ENCODE measurements at regions not wholly inside any gene's neighbourhood (a gene's known extent, or its start where the extent isn't known, plus 50 kb on each side); places are given as distances from the start of the nearest gene placed in this dataset.

DNA sequence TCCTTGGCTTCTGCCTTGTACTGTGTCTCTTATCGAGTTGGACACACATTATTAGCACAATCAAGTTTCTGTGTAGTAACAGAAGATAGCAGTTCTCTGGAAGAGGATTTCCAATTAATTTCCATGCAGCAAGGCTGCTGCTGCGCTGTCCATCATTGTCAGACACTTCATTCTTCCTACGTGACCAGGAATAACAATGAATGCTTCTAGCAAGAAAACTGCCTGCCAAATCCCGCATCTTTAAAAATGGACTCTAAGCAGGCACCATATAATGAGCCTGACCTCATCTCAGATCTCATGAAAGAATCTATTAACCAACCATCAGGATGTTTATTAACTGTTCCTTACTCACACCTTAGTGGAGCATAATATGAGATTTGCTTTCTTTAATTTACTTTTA lies 1067.7 kb upstream of the FAM98A start:
- DNase-seq = no peak

DNA sequence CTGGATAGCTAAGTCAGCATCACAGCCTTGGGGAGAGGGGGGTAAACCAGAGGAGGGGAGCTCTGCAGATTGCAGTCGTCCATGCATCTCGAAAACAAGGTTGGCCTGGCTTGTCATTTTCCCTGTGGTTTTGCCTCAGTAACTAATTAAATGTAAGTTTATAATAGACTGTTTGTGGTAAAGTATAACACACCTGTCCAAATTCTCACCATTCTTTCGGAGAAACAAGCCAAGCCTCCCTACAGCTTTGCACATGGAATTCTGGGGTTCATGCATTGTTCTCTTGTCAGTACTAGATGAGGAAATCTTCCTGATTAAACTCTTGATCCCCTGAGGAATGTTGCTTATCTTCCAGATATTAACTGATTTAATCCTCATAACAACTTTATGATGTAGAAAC lies 1065.2 kb upstream of the FAM98A start:
- DNase-seq = no peak

DNA sequence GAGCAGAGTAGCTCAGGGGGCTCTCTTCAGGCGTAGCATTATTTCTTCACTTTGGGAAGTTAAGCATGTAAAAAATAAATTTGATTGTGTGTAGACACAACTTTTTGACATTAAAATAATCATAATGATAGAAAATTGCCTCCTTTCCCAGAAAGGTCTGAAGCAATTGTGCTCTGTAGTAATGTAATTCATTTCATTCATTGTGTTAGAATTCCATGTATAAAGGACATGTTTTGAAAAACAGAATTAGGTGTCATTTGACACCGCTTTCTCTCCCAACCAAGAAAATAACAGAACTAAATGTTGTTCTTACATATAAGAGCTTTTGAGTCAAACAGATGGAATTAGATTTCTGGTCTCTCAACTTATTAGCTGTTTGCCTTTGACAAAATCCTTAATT lies 1064.2 kb upstream of the FAM98A start:
- no peak for DNase-seq

DNA sequence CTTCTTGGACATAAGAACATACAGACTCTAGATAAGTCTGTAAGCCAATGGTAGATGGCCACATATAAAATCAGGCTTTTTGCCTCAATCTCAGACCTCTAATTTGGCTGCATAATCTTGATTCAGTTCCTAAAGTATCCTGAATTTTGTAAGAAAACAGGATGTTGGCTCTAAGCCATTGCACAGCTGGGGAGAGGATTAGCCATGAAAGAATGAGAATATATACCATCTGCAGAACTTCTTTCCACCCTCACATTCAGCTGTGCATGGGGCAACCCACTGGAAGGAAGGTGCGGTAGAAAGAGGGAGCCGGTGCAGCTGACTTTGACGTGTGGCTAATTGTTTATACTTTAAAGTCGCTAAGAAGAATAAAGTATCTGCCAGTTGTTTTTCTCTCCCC lies 1061.6 kb upstream of the FAM98A start:
- DNase-seq = no peak

- DNase-seq = no peak
These were observed 1057.5 kb upstream of the FAM98A start for GRCh38 chr2:34656632-34657031.

- no peak for DNase-seq
These were observed 1053.5 kb upstream of the FAM98A start for GRCh38 chr2:34652636-34653035.

GRCh38 chr2:34646901-34647300 lies 1047.8 kb upstream of the FAM98A start:
- DNase-seq = no peak

DNA sequence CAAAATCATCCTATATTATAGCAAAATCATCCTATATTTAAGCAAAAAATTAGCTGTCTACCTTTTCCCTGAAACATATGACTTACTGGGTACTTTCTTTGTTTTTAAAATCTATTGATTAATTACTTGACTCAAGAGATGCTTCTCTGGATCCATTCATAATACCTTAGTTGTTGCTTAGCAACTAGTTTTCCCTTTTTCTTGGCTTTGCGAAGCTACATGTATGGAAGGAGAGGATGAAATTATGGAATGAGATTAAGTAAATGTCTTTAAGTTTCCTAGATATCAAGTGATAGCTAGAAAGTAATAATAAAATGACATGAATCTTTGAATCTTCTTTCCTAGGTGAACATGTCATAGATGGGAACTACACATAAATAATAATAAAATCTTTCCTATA lies 1033.2 kb upstream of the FAM98A start:
- DNase-seq = no peak

DNA sequence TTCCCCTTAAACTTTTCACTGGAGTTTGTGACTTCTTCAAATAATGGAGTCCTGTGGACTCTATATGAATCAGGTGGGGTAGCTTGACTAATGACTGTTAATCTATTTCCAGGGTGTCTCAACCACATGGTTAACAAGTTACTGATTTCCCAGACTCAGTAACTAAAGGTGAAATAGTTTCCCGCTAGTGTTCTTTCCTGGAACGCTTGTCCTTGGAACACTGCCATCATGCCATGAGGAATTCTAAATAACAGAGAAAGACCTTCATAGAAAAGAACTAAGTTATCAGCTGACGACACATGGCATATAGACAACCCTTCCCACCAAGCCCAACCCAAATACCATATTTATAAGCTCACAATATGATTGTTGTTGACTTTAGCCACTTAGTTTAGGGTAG lies 1027.9 kb upstream of the FAM98A start:
- no peak for DNase-seq

DNA sequence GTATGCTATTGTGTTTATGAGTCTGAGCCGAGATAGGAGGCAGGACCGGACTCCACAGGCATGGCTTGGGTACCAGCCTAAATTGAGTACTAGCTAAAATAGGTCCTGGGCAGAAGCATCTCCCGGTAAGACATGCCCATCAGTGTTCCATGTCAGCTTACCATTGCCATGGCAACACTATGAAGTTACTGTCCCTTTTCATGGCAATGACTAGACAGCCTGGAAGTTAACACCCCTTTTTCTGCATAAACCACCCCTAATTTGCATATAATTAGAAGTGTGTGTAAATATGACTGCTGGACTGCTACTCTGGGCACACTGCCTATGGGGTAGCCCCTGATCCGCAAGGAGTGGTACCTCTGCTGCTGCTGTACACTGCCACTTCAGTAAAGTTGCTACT lies 1005.1 kb upstream of the FAM98A start:
- DNase-seq = no peak

GRCh38 chr2:34602262-34602661 lies 1003.2 kb upstream of the FAM98A start:
- DNase-seq = no peak

- no peak for DNase-seq
These were observed 1002.5 kb upstream of the FAM98A start for GRCh38 chr2:34601561-34601960.

GRCh38 chr2:34578641-34579040 lies 979.5 kb upstream of the FAM98A start:
- no peak for DNase-seq

DNA sequence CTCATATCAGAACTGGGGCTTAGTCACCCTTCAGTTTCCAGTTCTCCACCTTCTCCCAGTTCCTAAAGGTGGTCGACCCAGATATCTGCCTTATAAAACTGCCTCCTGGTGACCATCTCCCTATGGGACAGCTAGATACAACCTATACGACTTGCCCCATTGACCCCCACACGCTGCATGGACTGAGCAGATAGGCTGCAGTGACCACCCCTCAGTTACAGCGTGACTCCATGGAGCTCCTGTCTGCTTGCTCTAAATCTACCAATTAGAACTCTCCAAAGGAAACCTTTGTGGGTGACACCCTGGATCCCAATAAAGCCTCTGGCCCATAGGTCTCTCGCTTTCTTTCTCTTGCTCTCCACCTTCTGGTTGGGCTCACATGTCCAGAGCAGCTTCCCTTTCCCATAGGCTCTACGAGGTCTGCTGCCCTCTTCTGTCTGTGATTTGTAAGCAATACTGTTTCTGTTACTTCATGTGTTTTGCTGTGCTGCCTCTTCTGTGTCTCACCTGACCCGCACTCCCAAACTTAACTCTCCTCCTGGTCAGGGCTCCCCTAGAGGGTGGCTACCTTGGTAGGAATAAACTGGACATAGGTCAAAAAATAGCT lies 971.3 kb upstream of the FAM98A start:
- DNase-seq = no peak

DNA sequence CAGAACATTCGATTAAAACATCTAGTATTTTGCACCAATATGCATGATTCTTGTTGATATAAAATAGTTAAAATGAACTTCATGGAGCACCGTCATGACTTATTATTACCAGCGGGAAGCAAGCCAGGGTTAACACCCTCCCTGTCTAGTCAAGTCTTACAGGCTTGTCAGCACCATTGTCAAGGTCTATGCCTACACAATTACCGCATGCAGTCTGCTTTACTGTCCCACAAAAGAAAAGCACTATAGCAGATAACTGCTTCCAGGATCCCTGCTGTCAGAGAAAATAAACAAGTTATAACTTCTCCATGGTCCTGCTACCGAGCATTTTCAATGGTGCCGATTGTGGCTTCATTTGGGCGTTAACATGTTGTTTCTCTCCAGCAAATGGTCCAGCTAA lies 968.0 kb upstream of the FAM98A start:
- no peak for DNase-seq

- no peak for DNase-seq
These were observed 953.2 kb upstream of the FAM98A start for GRCh38 chr2:34552337-34552736.

- no peak for DNase-seq
These were observed 950.7 kb upstream of the FAM98A start for GRCh38 chr2:34549710-34550345.

- no peak for DNase-seq
These were observed 948.8 kb upstream of the FAM98A start for GRCh38 chr2:34547900-34548299.

- no peak for DNase-seq
These were observed 948.2 kb upstream of the FAM98A start for GRCh38 chr2:34547340-34547739.

DNA sequence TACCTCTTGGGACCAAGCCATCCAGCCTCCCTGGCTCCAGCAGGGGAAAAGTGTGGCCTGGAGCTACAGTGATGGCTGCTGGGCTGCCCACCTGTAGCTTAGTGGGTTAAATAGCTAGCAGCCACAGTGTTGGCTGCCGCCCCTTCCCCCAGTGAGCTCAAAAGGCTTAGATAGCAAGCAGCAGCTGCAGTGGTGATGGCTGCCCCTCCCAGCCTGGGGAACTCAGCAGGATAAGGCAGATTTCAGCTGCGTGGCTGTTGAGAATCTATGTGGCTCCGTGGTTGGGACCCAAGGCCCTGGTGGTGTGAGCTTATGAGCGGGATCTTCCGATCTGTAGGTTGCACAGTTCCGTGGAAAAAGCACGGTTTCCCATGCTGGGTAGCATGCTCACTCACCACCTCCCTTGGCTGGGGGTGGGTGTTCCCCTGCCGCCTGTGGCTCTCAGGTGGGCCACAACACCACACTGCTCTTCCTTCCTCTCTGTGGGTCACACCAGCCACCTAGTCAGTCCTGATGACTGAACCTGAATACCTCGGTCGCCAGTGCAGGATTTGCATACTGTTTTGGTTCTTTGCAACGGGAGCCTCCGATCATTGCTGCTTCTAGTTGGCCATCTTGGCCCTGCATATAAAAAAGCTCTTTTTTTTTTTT lies 946.5 kb upstream of the FAM98A start:
- no peak for DNase-seq

GRCh38 chr2:34534761-34535160 lies 935.7 kb upstream of the FAM98A start:
- no peak for DNase-seq

GRCh38 chr2:34534341-34534740 lies 935.2 kb upstream of the FAM98A start:
- DNase-seq = no peak

DNA sequence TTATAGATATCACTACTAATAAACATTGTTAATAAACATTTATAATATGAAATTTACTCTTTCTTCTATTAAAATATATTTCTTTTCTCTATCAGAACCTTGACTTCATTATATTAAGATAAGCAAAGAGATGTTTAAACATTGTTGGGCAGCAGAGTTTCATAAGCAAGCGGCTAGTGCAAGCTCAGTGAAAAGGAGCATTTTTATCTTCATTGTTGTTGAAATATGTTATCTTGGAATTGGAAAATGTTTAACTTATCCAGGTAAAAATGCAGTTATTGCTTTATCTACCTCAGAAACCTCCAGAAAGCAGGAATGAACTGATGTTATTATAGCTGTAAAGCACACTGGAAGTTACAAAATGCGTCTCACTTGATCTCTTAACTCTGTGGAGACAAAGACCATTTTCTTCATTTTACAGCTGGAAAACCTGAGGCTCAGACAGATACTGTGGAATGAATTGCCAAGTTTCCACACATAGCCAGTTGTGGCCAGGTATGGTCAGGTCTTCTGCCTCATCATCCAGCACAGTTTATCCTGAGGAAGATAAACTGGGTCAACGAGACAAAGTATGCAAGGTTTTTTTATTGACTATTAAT lies 934.6 kb upstream of the FAM98A start:
- no peak for DNase-seq

- DNase-seq = no peak
These were observed 930.9 kb upstream of the FAM98A start for GRCh38 chr2:34529965-34530364.
